ENCODE measurements at regions not wholly inside any gene's neighbourhood (a gene's known extent, or its start where the extent isn't known, plus 50 kb on each side); places are given as distances from the start of the nearest gene placed in this dataset.

DNA sequence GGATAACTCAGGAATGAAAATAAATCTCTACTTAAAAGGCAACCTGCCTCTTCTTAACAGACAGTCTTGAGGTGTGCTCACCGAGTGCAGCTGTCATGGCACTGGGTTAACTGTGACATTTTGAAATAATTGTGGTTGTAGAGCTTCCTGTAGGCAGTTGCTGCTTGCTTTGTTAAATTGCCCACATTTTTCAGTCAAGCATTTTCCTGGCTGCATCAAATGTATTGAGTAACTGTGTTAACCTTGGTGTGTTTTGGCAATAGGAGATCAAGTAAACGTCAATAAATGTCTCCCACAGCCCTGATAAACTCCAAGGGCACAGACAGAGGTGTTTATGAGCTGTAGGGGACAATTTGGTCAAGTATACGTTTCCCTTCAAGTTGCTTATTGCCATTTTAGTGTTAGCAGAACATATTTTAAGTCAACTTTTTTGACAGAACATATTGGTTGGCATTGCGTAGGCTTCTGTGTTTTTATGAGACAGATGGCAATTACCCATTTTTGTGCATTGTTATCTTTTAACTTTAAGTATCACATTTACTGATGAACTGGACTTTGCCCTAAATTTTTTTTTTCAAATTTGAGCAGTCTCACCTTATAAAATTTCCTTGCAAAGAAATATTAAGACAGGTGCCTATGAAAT is 527.4 kb downstream of the C4orf33 start:
- no peak for TF ChIP-seq POLR2A (IDR thresholded peaks at IDR 0.05)
- TF ChIP-seq, protein P1, sequence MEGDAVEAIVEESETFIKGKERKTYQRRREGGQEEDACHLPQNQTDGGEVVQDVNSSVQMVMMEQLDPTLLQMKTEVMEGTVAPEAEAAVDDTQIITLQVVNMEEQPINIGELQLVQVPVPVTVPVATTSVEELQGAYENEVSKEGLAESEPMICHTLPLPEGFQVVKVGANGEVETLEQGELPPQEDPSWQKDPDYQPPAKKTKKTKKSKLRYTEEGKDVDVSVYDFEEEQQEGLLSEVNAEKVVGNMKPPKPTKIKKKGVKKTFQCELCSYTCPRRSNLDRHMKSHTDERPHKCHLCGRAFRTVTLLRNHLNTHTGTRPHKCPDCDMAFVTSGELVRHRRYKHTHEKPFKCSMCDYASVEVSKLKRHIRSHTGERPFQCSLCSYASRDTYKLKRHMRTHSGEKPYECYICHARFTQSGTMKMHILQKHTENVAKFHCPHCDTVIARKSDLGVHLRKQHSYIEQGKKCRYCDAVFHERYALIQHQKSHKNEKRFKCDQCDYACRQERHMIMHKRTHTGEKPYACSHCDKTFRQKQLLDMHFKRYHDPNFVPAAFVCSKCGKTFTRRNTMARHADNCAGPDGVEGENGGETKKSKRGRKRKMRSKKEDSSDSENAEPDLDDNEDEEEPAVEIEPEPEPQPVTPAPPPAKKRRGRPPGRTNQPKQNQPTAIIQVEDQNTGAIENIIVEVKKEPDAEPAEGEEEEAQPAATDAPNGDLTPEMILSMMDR (IDR thresholded peaks at IDR 0.05) = no peak
